D721Med (cell line): ENCODE measurements at regions not wholly inside any gene's neighbourhood (a gene's known extent, or its start where the extent isn't known, plus 50 kb on each side); places are given as distances from the start of the nearest gene placed in this dataset.
"Not testable (repeated sequence)": the region's sequence is repeated elsewhere in the genome, so short reads cannot be mapped to it uniquely, and the experiment has no call there.

ENCODE experiments used
- DNase-seq: peaks from one replicate; pipeline ENCODE4 v3.0.0; 2011; ENCODE audit warnings: low spot score; ENCODE audit not compliant: insufficient read length
- FAIRE-seq: peaks from 2 replicates; lab custom pipeline; 2011; peaks lifted over from hg19 to GRCh38; lab: Jason Lieb, UNC
- CTCF ChIP-seq: IDR thresholded peaks from 2 replicates; pipeline ENCODE4 v1.5.1; 2012; ENCODE audit warnings: mild to moderate bottlenecking, control low read depth; ENCODE audit not compliant: insufficient read depth; ENCODE audit errors: missing control alignments

GRCh38 chr6:120775698-120776097, 558.6 kb downstream of the TBC1D32 start:
- DNase-seq: no peak
- no peak for FAIRE-seq
- TF ChIP-seq CTCF: no peak

DNA sequence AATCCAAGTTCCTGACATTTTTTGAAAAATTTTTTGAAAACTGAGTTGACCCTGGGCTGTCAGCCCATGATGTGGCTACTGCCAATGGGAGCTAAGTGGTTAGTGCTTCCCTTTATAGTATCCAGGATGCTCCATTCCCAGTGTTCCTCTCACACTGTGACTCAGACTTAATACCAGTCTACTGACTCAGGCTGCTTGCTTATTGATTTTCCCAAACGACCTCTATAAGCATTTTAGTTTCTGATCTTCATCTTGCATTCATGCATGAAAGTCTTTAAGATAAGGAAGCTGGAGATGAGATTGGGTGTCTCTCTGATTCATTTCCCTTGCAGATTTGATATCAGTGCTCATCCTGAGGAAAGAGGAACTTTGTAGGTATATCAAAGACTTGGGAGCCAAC, 560.0 kb downstream of the TBC1D32 start:
- no peak for TF ChIP-seq CTCF
- FAIRE-seq: no peak
- no peak for DNase-seq

DNA sequence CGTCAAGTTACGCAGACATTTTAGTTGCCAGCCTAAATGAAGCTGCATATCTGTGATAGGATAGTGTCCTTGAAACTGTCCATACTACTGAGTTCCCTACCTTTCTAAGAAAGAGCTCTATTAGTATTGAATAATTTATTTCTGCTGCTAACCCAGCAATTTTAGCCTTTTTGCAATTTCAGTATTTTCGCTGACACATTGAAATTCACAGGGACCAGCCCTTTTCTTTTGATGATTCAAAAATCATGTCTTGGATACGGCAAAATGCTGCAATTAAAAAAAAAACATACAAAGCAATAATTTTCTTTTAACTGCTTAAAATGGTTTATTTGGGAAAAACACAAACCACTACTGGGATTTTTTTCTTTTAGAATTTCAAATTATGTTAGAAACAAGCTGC, 563.3 kb downstream of the TBC1D32 start:
- DNase-seq (no peak), FAIRE-seq (no peak)
- TF ChIP-seq CTCF: no peak

DNA sequence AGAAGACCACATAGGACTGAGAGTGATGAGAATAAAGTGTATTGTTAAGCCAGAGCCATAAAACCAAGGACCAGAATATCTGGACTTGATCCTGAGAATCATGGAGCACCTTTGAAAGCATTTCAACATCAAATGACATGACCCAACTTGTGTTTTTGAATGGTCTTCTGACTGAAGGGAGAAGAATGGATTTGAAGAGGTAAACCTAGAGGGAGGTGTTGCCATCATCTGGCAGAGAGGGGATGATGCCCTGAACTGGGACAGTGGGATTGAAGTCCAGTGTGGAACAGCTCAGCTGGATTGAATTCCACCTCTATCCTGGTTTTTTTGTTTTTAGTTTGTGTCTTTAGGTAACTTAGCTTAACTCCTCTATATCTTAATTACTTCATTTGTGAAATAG, 570.0 kb downstream of the TBC1D32 start:
- no peak for TF ChIP-seq CTCF
- DNase-seq (no peak), FAIRE-seq (no peak)

GRCh38 chr6:120759570-120759969, 574.7 kb downstream of the TBC1D32 start:
- DNase-seq: no peak
- no peak for TF ChIP-seq CTCF
- FAIRE-seq: no peak

DNA sequence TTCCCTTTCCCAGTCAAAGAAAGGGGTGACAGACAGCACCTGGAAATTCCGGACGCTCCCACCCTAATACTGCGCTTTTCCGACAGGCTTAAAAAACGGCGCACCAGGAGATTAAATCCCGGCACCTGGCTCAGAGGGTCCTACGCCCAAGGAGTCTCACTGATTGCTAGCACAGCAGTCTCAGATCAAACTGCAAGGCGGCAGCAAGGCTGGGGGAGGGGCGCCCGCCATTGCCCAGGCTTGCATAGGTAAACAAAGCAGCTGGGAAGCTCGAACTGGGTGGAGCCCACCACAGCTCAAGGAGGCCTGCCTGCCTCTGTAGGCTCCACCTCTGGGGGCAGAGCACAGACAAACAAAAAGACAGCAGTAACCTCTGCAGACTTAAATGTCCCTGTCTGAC, 585.7 kb downstream of the TBC1D32 start:
- not testable (repeated sequence) for FAIRE-seq, DNase-seq

DNA sequence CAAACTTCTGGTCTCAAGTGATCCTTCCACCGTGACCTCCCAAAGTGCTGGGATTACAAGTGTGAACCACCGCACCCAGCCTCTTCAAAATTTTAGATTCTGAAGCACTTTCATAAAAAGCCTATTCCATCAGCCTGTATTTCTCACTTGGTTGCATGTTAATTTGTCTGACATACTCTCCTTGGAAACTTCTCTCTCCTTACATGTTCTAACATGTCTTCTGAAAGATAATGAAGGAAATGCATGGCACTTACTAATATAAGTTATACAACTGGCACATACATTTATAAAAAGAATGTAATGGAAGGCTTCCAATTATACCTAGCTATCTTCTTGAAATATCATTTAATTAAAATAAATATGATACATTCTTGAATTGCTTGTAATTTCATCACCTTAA, 597.5 kb downstream of the TBC1D32 start:
- FAIRE-seq (no peak), DNase-seq (no peak)
- no peak for TF ChIP-seq CTCF

DNA sequence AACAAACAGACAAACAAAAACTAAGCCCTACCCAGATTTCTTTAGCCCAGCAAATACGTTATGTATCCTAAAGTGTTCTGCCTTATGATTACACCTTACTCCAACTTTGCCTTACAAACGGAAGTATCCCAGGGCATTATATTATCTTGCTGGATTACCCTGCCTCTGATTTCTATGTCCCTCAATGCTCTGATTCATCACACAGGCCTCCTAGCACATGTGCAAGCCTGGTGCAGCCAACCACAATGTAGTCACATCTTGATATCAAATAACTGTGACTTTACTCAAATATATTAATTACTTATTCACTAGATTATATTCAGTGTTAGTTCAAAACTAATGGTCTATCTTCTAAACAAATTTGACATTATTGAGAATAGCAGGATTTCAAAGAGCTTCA, 598.6 kb downstream of the TBC1D32 start:
- no peak for TF ChIP-seq CTCF
- DNase-seq (no peak), FAIRE-seq (no peak)
